ENCODE measurements at regions not wholly inside any gene's neighbourhood (a gene's known extent, or its start where the extent isn't known, plus 50 kb on each side); places are given as distances from the start of the nearest gene placed in this dataset.

- no peak for TF ChIP-seq CTCF (IDR thresholded peaks at IDR 0.05; ENCODE audit: poor library complexity, severe bottlenecking)
- TF ChIP-seq REST (IDR thresholded peaks at IDR 0.05; ENCODE audit: borderline replicate concordance) = no peak
- TF ChIP-seq POLR2AphosphoS5 (IDR thresholded peaks at IDR 0.05) = no peak
- TF ChIP-seq EP300 (conservative IDR thresholded peaks at IDR 0.05; ENCODE audit: poor library complexity, severe bottlenecking) = no peak
- no peak for TF ChIP-seq RAD21 (conservative IDR thresholded peaks at IDR 0.05)
- no peak for TF ChIP-seq TAF1 (IDR thresholded peaks at IDR 0.05; ENCODE audit: low read depth)
- TF ChIP-seq MXI1 (conservative IDR thresholded peaks at IDR 0.05; ENCODE audit: poor library complexity, severe bottlenecking) = no peak
- TF ChIP-seq SMC3 (conservative IDR thresholded peaks at IDR 0.05; ENCODE audit: poor library complexity) = no peak
- no peak for TF ChIP-seq EZH2 (IDR thresholded peaks at IDR 0.05; ENCODE audit: borderline replicate concordance, insufficient read depth, low read length, poor library complexity, severe bottlenecking)
- H2AFZ ChIP-seq (ENCODE audit: low read depth, low read length) = no peak overlapping the region
These were observed 122.1 kb upstream of the MAP3K1 start for GRCh38 chr5:56693220-56693579.

GRCh38 chr5:56692359-56693219, 122.8 kb upstream of the MAP3K1 start:
- TF ChIP-seq POLR2AphosphoS5 (IDR thresholded peaks at IDR 0.05) = no peak
- TF ChIP-seq RAD21 (conservative IDR thresholded peaks at IDR 0.05) = no peak
- TF ChIP-seq EZH2 (IDR thresholded peaks at IDR 0.05; ENCODE audit: borderline replicate concordance, insufficient read depth, low read length, poor library complexity, severe bottlenecking) = no peak
- TF ChIP-seq EP300 (conservative IDR thresholded peaks at IDR 0.05; ENCODE audit: poor library complexity, severe bottlenecking) = no peak
- no peaks in the 10 kb centered on the region for H3K27me3 ChIP-seq (ENCODE audit: insufficient read depth, low read depth, low read length)
- H3K27ac ChIP-seq (ENCODE audit: low read length) = no peak overlapping the region
- no peak overlapping the region for H3K4me2 ChIP-seq (ENCODE audit: low read length)
- no peak overlapping the region for H3K4me3 ChIP-seq (ENCODE audit: low read length)
- no peaks in the 10 kb centered on the region for H3K9me2 ChIP-seq (ENCODE audit: insufficient read depth, low read length)
- no peaks in the 10 kb centered on the region for H3K79me2 ChIP-seq (replicated peaks; ENCODE audit: insufficient read depth, low read length)
- H3F3A ChIP-seq (ENCODE audit: insufficient read depth, low read length, poor library complexity, severe bottlenecking) = no peaks in the 10 kb centered on the region
- H2AFZ ChIP-seq (ENCODE audit: low read depth, low read length) = no peak overlapping the region
- no peaks in the 10 kb centered on the region for H4K20me1 ChIP-seq (ENCODE audit: insufficient read depth)
- H3K9ac ChIP-seq (ENCODE audit: low read length) = no peak overlapping the region
- no peaks in the 10 kb centered on the region for H3K36me3 ChIP-seq (ENCODE audit: insufficient read depth, low read length)
- no peaks in the 10 kb centered on the region for H3K9me3 ChIP-seq (ENCODE audit: low read length)

More at GRCh38 chr5:56693220-56693579, 122.1 kb upstream of the MAP3K1 start:
- Histone ChIP-seq H3K27me3 (ENCODE audit: insufficient read depth, low read depth, low read length) (no peaks in the 10 kb centered on the region), H3K9me3 (ENCODE audit: low read length) (no peaks in the 10 kb centered on the region), H3K79me2 (replicated peaks; ENCODE audit: insufficient read depth, low read length) (no peaks in the 10 kb centered on the region), H3F3A (ENCODE audit: insufficient read depth, low read length, poor library complexity, severe bottlenecking) (no peaks in the 10 kb centered on the region), H4K20me1 (ENCODE audit: insufficient read depth) (no peaks in the 10 kb centered on the region), H3K27ac (ENCODE audit: low read length) (no peak overlapping the region), H3K36me3 (ENCODE audit: insufficient read depth, low read length) (no peaks in the 10 kb centered on the region), H3K4me3 (ENCODE audit: low read length) (no peak overlapping the region), H3K9ac (ENCODE audit: low read length) (no peak overlapping the region), H3K9me2 (ENCODE audit: insufficient read depth, low read length) (no peaks in the 10 kb centered on the region), H3K4me2 (ENCODE audit: low read length) (no peak overlapping the region)
